ENCODE measurements at regions not wholly inside any gene's neighbourhood (a gene's known extent, or its start where the extent isn't known, plus 50 kb on each side); places are given as distances from the start of the nearest gene placed in this dataset.
"Not testable (repeated sequence)": the region's sequence is repeated elsewhere in the genome, so short reads cannot be mapped to it uniquely, and the experiment has no call there.

DNA sequence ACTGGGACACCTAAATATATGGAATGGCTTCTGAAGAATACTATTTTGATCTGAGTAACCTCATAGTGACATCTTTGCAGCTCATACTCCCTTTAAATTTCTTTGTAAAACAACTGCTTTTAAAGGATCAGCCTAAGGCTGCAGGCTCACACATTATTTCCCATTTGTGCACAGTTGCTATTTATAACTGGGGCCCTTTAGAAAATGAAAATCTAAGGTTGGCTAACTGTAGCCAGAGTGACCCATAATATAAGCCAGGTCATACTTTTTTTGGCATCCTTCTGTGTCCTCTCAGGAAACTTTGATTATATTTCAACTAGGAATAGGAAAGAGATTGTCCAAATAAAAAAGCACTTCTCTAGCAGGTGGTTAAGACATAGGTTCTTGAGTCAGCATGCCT is 123.6 kb upstream of the RASGEF1B start:
- DNase-seq, result no peak

DNA sequence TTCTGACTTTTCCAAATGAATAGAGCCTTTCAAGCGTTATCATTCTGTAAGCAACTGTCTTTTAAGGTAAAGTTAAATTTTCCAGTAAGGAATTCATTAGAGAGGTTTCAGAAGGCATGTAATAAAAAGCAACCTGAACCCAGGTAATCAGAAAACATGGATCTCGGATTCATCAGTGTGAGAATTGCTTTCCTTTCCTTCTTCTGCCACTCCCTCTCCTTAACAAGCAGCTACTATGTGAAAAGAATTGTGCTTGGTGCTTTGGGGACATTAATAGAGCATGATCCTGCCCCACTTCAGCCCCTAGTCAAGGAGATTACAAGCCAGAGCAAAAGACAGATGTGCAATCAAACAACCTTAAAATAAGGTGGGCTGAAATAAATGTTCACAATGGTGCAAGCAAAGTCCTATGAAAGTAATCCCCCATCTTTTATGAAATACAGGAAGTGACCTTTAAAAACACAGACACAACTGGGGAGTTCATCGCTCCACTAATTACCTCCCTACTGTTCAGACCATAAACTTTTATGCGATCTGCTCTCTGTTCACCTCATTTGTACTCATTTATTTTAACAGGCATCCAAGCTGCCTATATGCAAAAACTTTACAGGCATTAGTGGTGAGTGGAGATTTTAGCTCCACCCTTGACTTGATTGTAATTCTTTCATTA is 122.9 kb upstream of the RASGEF1B start:
- no peak for DNase-seq

DNA sequence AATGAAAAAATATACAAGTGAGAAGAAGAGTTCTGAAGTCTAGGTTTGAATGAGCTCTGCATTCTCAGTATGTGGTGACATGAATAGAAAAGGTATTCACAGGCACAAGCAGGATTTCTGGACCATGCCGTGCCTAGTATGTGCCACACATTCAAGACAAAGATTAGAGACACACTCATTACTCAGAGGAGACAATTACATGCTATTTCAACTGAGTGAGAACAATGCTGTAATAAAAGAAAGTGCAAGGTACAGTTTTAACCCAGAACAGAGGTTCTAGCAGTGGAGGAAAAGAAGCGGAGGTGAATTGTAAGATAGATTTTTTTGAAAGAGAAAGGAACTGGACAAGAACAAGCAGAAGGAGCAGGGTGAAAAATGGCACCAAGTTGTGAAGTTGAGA is 121.0 kb upstream of the RASGEF1B start:
- no peak for DNase-seq

DNA sequence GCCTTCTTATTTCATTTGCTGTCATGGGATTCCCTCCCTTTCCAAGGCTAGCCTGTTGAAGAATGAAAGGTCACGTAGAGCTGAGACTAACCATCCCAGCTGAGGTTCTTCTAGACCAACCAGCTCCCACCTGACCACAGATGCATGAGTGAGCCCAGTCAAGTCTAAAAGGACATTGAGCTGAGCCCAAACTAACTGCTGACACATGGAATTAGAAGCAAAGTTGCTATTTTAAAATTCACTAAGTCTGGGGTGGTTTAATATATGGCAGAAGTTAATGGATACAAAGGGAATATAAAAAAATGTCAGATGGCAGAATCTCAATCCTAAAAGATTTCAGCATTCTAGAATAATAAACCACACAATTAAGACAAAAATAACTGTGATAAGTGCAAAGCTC is 118.9 kb upstream of the RASGEF1B start:
- DNase-seq, result no peak

- no peak for DNase-seq
Observed at GRCh38 chr4:81589262-81589661, 117.6 kb upstream of the RASGEF1B start.

- no peak for DNase-seq
Observed at GRCh38 chr4:81586706-81587105, 115.0 kb upstream of the RASGEF1B start.

GRCh38 chr4:81580994-81581374 is 109.3 kb upstream of the RASGEF1B start:
- DNase-seq, result not testable (repeated sequence)

DNA sequence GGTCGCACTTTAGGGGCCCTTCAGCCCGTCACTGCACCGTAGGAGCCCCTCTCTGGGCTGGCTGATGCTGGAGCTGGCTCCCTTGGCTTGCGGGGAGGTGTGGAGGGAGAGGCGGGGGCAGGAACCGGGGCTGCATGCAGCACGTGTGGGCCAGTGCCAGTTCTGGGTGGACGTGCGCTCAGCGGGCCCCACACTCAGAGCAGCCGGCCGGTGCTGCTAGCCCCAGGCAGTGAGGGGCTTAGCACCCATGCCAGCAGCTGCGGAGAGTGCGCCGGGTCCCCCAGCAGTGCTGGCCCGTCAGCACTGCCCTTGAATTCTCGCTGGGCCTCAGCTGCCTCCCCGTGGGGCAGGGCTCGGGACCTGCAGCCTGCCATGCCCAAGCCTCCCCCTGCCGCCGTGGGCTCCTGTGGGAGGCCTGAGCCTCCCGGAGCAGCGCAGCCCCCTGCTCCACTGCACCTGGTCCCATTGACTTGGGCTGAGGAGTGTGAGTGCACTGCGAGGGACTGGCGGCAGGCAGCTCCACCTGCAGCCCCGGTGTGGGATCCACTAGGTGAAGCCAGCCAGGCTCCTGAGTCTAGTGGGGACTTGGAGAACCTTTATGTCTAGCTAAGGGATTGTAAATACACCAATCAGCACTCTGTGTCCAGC is 108.8 kb upstream of the RASGEF1B start:
- no peak for DNase-seq

DNA sequence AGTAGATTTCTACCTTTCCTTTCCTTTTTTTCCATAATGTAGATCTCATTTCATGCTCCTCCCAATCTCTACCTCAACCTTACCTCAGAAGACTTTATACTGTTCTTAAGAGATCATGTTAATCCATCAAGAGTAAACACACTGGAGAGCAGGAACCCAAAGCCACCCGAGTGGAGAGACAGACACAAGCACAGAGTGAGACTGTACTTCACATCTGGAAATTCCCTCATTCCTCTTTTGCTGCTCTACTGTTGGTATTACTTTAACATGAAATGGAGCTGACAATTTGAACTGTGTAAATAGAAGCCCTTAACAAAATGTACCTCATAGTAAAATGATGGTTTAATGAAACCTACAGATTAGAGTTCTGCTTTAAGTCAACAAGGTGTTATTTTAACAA is 105.7 kb upstream of the RASGEF1B start:
- no peak for DNase-seq

DNA sequence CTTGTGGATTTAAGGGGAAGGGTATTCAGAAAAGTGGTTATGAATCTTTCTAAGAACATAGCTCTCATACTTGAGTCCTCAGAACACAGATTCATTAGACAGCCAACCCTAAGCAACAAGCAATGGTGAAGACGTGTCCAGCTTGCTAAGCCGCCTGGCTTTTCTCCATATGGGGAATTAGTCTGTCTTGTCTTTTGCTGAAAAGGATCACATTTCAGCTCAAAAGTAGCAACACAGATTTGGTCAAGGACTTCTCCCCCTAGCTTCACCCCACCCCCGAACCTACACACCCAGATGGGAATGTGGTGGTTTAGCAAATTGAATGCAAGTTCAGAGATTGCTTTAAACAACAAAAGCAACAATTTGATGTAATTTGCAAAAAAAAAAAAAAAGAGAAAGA is 103.3 kb upstream of the RASGEF1B start:
- DNase-seq, result no peak

DNA sequence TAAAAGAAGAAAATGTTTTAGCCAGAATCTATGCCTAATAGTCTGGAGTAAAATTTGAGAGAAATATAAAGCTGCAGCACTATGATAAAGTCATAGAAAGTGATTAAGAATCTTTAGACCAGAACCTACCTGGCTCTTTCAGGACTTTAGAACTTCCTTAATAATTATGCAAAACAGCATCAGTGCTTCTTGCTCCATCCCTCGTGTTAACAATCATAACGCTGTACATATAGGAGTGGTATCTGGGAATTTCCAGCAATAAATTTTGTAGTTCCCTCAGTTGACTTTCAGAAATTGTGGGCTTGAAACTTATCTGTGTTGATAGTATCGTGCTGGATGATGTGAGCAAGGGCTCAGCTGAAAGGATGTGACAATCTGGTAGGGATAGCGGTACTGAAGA is 102.1 kb upstream of the RASGEF1B start:
- no peak for DNase-seq

DNA sequence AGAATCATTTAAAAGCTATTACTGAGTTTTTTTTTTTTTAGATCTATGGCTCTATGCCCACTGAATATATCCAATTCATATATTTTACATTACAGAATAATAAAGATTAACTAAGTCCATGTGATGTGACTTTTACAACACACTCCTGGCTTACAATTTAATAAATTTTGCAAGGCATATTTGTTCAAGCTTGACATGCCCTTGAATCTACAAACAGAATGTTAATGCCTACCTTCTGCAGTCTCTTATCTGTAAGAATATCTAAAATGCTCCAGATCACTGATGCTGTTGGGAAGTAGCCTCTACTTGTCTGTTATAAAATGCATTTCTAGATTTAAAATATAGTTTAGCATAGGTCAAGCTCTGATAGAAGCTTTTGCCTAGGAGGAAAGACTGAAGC is 100.7 kb upstream of the RASGEF1B start:
- no peak for DNase-seq

- no peak for DNase-seq
Observed at GRCh38 chr4:81571105-81571504, 99.4 kb upstream of the RASGEF1B start.

DNA sequence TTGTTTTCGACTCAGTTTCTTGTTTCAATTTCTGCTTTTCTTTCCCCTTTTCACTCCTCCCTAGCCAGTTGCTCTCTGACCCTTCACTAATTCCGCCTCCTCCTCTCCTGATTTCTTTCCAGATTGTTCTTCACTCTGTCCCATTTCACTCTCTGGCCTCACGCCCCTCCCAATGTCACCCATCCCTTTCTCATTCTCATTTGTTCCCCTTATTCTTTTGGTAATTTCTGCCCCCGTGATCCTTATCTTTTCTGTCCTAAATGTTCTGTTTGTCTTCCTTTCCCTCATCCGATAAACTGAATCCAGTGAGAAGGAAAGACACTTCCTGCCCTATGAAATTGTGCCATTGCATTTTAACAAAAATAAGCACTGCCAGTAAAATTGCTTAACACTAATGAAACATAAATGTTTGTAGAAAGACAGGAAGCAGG is 94.5 kb upstream of the RASGEF1B start:
- no peak for DNase-seq

- peak; percentile 7 for DNase-seq
Observed at GRCh38 chr4:81565142-81565870, 93.6 kb upstream of the RASGEF1B start.

DNA sequence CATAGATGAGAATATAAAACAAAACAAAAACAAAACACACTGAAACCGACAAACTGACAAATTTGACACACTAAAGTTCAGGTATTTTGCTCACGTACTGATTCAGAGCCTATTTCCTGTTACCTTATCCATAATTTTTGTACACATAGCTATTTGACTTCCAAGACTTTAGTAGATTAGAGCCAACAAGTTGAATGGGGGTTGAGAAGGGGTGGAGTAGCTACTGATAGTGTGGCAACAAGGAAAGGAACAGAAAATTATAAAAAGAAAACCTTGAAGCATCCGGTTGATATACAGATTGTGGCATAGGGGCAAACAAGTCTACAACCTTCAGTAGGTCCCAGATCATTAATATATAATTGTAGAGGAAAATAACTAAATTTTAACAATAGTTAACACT is 92.3 kb upstream of the RASGEF1B start:
- no peak for DNase-seq

DNA sequence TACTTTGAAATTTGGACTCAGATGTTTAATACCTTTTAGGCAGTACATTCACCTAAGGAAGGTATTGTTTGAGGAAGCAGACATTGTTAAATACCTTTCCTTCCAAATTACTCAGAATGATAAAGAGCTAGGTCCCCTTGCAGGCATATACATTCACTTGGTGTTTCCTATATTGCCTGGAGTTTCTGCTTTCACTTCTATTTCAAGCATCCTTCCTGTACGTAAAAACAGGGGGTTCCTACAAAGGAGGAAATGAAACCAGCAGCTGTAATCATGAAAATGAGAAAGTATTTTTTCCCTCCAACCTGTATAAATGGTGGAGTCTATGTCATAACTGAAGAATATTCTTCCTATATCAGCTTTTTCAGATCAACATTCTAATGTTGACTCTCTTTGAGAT is 90.4 kb upstream of the RASGEF1B start:
- no peak for DNase-seq

DNA sequence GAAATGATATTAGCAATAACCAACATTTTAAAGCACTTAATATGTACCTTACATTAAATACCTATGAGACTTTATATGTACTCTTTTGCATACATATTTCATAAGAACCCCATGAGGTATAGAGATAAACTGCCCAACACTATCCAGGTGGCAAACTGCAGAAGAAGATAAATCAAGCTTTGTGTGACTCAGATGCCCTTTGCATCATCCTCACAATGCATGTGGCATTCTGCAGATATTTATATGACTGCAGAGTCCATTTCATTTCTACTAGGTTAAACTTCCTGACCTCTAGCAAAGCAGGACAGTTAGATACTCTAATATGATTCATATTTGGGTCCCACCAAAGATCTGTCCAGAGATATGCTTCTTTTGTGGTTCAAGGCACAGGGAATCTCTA is 85.6 kb upstream of the RASGEF1B start:
- DNase-seq, result no peak

- DNase-seq, result no peak
Observed at GRCh38 chr4:81555489-81555888, 83.8 kb upstream of the RASGEF1B start.

DNA sequence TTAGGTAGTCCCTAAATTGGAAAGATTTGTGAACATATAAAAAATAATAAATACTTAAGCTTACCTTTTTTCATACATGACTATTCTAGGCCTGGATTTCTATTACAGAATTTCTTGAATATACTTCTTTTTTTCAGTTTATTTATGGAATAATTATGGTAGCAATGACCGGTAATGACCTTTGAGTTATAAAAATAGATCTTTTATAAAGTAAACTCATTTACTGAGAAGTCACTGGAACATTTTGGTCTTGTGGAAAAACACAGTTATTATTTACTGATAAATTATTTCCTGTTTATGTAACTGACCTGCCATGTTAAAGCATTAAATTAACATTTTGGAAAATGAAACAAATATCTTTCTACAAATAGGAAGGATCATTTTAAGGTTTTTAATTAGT is 80.4 kb upstream of the RASGEF1B start:
- no peak for DNase-seq

- DNase-seq, result peak; percentile 7
Observed at GRCh38 chr4:81550388-81550859, 78.7 kb upstream of the RASGEF1B start.

GRCh38 chr4:81549984-81550383 is 78.3 kb upstream of the RASGEF1B start:
- DNase-seq, result no peak

DNA sequence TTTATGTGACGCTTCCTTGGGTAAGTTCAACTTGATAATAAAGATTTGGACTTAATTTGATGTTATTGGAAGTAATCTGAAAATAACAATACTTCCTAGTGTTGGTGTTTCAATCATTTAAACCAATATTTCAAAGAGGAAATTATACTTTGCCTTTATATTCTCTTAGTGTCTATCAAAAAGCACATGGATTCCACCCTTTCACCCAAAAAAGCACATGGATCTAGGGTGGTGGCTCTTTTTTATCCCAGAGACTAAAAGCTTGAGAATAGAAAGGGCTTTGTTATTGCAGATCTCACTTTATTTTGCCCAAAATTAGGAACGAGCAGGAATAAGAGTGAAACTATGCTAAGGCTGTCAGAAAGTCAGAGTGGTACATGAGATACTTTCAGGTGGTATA is 75.1 kb upstream of the RASGEF1B start:
- DNase-seq, result no peak

Measured in skin of body (tissue), 1 donor.